Trophoblast cell (in vitro differentiated cells and primary cell): ENCODE measurements at regions not wholly inside any gene's neighbourhood (a gene's known extent, or its start where the extent isn't known, plus 50 kb on each side); places are given as distances from the start of the nearest gene placed in this dataset.

ENCODE experiments used
- DNase-seq, 2 donors: peaks; one replicate each; pipeline ENCODE4 v3.0.0-alpha.2; 2016
- H2AFZ ChIP-seq: 2 replicates; pipeline ENCODE4 v1.6.1; 2013; ENCODE audit warnings: low read length, moderate library complexity, mild to moderate bottlenecking; ENCODE audit not compliant: insufficient read depth, poor library complexity
- H2AK5ac ChIP-seq: 2 replicates; pipeline ENCODE4 v1.6.1; 2013; ENCODE audit warnings: mild to moderate bottlenecking, low read length
- H2BK120ac ChIP-seq: 2 replicates; pipeline ENCODE4 v1.6.1; 2013; ENCODE audit warnings: low read length, mild to moderate bottlenecking, moderate library complexity; ENCODE audit not compliant: insufficient read depth, poor library complexity
- H2BK12ac ChIP-seq: 2 replicates; pipeline ENCODE4 v1.6.1; 2013; ENCODE audit warnings: mild to moderate bottlenecking, low read length, moderate library complexity
- H2BK5ac ChIP-seq: 2 replicates; pipeline ENCODE4 v1.6.1; 2013; ENCODE audit warnings: low read length, low read depth, moderate library complexity, mild to moderate bottlenecking; ENCODE audit not compliant: poor library complexity
- H3K14ac ChIP-seq: 2 replicates; pipeline ENCODE4 v1.6.1; 2013; ENCODE audit warnings: mild to moderate bottlenecking, low read length
- H3K18ac ChIP-seq: 2 replicates; pipeline ENCODE4 v1.6.1; 2013; ENCODE audit warnings: mild to moderate bottlenecking, low read length
- H3K23ac ChIP-seq: 2 replicates; pipeline ENCODE4 v1.6.1; 2013; ENCODE audit warnings: low read length
- H3K27ac ChIP-seq: 2 replicates; pipeline ENCODE4 v1.5.1; 2013; ENCODE audit warnings: low read depth, mild to moderate bottlenecking, inconsistent platforms, low read length, moderate library complexity
- H3K27me3 ChIP-seq: 2 replicates; pipeline ENCODE4 v1.6.1; 2013; ENCODE audit warnings: inconsistent platforms, mild to moderate bottlenecking, low read length, moderate library complexity; ENCODE audit not compliant: insufficient read depth
- H3K36me3 ChIP-seq, 2 experiments: 1 replicate in 1 of 2; 2 replicates in 1 of 2; pipeline ENCODE4 v1.6.1; 2013; ENCODE audit warnings: low read length in 2 of 2, mild to moderate bottlenecking in 2 of 2, moderate library complexity in 1 of 2; ENCODE audit not compliant: insufficient read depth in 2 of 2, control insufficient read depth in 1 of 2
- H3K4ac ChIP-seq: 2 replicates; pipeline ENCODE4 v1.6.1; 2013; ENCODE audit warnings: low read depth, mild to moderate bottlenecking, low read length, moderate library complexity
- H3K4me1 ChIP-seq, 2 experiments: 1 replicate in 1 of 2; 2 replicates in 1 of 2; pipeline ENCODE4 v1.6.1; 2013; ENCODE audit warnings: low read length in 2 of 2, mild to moderate bottlenecking in 2 of 2, moderate library complexity in 1 of 2; ENCODE audit not compliant: insufficient read depth in 2 of 2, control insufficient read depth in 1 of 2
- H3K4me2 ChIP-seq: 2 replicates; pipeline ENCODE4 v1.6.1; 2013; ENCODE audit warnings: inconsistent platforms, mild to moderate bottlenecking, low read length, moderate library complexity
- H3K4me3 ChIP-seq: 2 replicates; pipeline ENCODE4 v1.5.1; 2013; ENCODE audit warnings: mild to moderate bottlenecking, low read depth, low read length, inconsistent platforms
- H3K79me1 ChIP-seq: one replicate; pipeline ENCODE4 v1.6.1; 2013; ENCODE audit warnings: low read length
- H3K79me2 ChIP-seq: 2 replicates; pipeline ENCODE4 v1.6.1; 2013; ENCODE audit warnings: low read length, mild to moderate bottlenecking; ENCODE audit not compliant: control insufficient read depth, insufficient read depth, poor library complexity
- H3K9ac ChIP-seq: 2 replicates; pipeline ENCODE4 v1.6.1; 2013; ENCODE audit warnings: mild to moderate bottlenecking, low read length
- H3K9me3 ChIP-seq: 2 replicates; pipeline ENCODE4 v1.6.1; 2013; ENCODE audit warnings: low read depth, mild to moderate bottlenecking, control low read depth, inconsistent platforms, low read length; ENCODE audit not compliant: insufficient read depth
- H4K12ac ChIP-seq: 2 replicates; pipeline ENCODE4 v1.6.1; 2013; ENCODE audit warnings: low read depth, mild to moderate bottlenecking, low read length, moderate library complexity
- H4K8ac ChIP-seq: 2 replicates; pipeline ENCODE4 v1.6.1; 2013; ENCODE audit warnings: low read depth, mild to moderate bottlenecking, low read length, moderate library complexity
- H4K91ac ChIP-seq: one replicate; pipeline ENCODE4 v1.6.1; 2013; ENCODE audit warnings: low read depth, mild to moderate bottlenecking, low read length, moderate library complexity
- WGBS: extraction: QIAGEN DNeasy Blood & Tissue Kit; methylation state at CpG from one replicate; pipeline ENCODE4 v1.1.7; 2013; ENCODE audit warnings: missing lambda C conversion rate; ENCODE audit not compliant: insufficient read length, insufficient coverage; ENCODE audit errors: extremely low coverage; 5-methylcytosine and 5-hydroxymethylcytosine counted together

DNA sequence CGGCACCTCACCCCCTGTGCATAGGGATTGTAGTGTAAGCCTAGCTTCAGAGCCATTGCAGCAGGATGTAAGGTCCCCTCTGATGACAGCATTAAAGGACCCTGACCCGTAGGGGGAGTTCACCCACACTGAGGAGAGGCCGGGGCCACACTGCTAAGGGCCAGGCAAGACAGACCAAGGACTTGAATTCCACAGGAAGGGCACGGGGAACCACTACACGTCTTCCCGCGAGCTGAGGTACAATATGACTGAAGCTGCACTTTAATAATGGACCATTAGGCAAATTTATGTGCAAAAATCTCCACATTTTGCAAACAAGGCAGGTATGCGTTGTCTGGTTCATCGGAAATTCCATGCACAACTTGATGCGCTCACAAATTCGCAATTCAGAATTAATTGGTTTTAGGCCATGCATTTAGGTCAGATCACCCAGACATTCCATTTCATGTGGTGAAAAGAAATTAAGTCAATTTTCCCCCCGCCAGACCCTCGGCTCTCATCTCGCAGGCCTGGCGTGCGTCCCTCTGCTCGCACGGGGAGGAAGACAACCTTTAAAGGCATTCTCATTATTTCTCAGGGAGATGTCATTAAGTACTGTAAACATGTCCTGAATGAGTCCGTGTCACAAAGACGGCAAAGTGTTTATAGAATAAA lies 111.8 kb downstream of the FOXA2 start:
- Histone ChIP-seq H4K8ac (no peak overlapping the region), H3K27me3 (no peaks in the 10 kb centered on the region), H2BK5ac (no peak overlapping the region), H3K36me3 (no peaks in the 10 kb centered on the region), H3K18ac (no peak overlapping the region), H3K79me1 (no peaks in the 10 kb centered on the region), H3K79me2 (no peaks in the 10 kb centered on the region), H4K12ac (no peak overlapping the region), H3K4ac (no peak overlapping the region), H2BK120ac (no peak overlapping the region), H3K4me1 (no peaks in the 10 kb centered on the region), H2AFZ (no peak overlapping the region), H3K23ac (no peak overlapping the region), H3K9me3 (peaks cover 1% of the 10 kb centered on the region), H2BK12ac (no peak overlapping the region), H3K9ac (no peak overlapping the region), H4K91ac (no peak overlapping the region), H3K4me2 (no peak overlapping the region), H3K14ac (no peak overlapping the region), H3K4me3 (peak overlapping the region; percentile 30), H3K27ac (no peak overlapping the region), H2AK5ac (no peak overlapping the region)
- no peak for DNase-seq
- no CpG with 5 or more reads among the region's 20 CpGs for WGBS

DNA sequence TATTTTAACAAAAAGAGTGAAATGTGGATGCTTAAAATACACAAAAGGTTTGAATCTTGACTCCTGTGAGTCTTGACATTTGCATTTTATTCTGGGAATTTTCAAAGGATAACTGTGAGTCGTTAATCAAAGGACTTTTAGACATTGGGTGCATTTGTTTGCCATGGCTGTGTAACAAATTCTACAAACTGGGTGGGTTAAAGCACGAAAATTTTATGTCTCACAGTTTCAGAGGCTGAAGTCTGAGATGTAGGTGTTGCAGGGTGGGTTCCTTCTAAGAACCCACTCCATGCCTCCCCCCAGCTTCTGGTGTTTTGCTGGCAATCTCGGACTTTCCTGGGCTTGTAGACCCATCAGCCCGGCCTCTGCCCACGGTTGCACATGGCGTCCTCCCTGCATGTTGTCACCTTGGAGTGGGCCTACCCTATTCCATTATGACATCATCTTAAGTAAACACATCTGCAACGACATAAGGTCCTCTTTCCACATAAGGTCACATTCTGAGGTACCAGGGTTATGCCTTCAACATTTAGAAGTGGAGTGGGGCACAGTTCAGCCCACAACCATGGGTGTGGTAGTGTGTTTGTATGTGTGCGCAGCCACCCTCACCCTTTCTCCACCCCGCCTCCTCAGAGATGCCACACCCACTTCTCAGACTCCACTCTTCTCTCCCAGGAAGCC lies 113.1 kb downstream of the FOXA2 start:
- Histone ChIP-seq H4K91ac (no peak overlapping the region), H3K79me1 (no peaks in the 10 kb centered on the region), H3K27me3 (no peaks in the 10 kb centered on the region), H2AFZ (no peak overlapping the region), H2BK5ac (no peak overlapping the region), H2AK5ac (no peak overlapping the region), H2BK120ac (no peak overlapping the region), H3K9ac (no peak overlapping the region), H3K4me1 (no peaks in the 10 kb centered on the region), H2BK12ac (no peak overlapping the region), H4K8ac (no peak overlapping the region), H3K9me3 (peaks cover 1% of the 10 kb centered on the region), H3K36me3 (no peaks in the 10 kb centered on the region), H4K12ac (no peak overlapping the region), H3K4me3 (no peak overlapping the region), H3K4ac (no peak overlapping the region), H3K18ac (no peak overlapping the region), H3K23ac (no peak overlapping the region), H3K4me2 (no peak overlapping the region), H3K79me2 (no peaks in the 10 kb centered on the region), H3K14ac (no peak overlapping the region), H3K27ac (no peak overlapping the region)
- no peak for DNase-seq
- no CpG with 5 or more reads among the region's 9 CpGs for WGBS

DNA sequence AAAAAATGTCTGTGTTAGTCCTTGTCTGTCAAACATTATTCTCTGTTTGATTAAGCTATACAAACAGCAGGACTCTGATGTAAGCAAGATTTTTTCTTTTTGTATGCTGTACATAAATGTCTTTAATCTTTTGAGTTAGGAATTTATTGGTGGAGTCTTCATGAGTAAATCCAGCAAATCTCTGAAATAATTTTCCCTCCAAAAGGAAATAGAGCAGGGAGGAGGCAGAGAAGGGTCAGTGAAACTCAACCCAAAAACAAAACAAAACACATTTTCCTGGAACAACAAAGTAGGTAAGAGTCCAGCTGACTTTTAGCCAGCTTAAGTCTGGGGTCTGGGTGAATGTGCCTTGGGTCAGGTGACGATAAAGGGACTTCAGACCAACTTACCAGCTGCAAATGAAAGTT lies 113.7 kb downstream of the FOXA2 start:
- no peaks in the 10 kb centered on the region for H3K79me1 ChIP-seq
- DNase-seq: no peak
- H4K8ac ChIP-seq: no peak overlapping the region
- no peak overlapping the region for H3K23ac ChIP-seq
- no peak overlapping the region for H2BK5ac ChIP-seq
- no peak overlapping the region for H3K4ac ChIP-seq
- no peak overlapping the region for H4K12ac ChIP-seq
- H3K9ac ChIP-seq: no peak overlapping the region
- H3K36me3 ChIP-seq: no peaks in the 10 kb centered on the region
- H3K4me1 ChIP-seq: no peaks in the 10 kb centered on the region
- no peak overlapping the region for H3K4me2 ChIP-seq
- H3K27me3 ChIP-seq: no peaks in the 10 kb centered on the region
- no peaks in the 10 kb centered on the region for H3K79me2 ChIP-seq
- no peak overlapping the region for H2BK120ac ChIP-seq
- no peak overlapping the region for H3K4me3 ChIP-seq
- H3K27ac ChIP-seq: no peak overlapping the region
- no peak overlapping the region for H4K91ac ChIP-seq
- no peak overlapping the region for H2BK12ac ChIP-seq
- peaks cover 1% of the 10 kb centered on the region for H3K9me3 ChIP-seq
- no peak overlapping the region for H3K14ac ChIP-seq
- H2AFZ ChIP-seq: no peak overlapping the region
- WGBS: no CpG with 5 or more reads among the region's 1 CpG
- H2AK5ac ChIP-seq: no peak overlapping the region
- H3K18ac ChIP-seq: no peak overlapping the region

DNA sequence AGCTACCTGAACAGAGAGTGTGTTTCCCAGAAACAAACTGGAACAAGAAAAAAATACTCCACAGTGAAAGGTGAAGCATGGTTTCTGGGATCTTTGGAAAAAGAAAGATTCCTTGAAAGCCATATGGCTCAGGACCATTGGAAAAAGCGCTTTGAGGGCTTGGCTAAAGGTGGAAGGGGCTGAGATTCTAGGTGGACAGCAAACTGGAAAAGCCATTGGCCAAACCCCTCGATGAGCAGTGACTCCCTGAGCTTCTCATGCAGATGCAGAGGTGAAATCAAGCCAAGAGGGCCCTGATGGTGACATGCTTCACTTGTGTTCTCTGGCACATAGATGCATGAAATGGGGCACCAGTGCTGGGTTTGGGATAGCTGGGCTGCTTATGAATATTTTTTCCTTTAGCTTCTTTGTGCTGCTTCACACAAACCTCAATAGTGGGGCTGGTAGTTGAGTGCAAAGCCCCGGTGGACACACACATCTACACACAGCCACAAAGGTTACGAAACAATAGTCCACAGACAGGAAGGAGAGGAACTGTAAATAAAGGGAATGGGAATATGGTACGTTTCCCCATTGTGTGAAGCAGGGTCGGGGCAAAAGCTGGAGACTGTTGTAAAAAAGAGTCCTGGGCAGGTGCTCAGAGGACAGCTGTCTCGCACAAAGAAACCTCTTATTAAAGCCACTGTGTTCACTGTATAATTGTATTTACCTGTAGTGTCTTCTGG lies 117.8 kb downstream of the FOXA2 start:
- H3K36me3 ChIP-seq: no peaks in the 10 kb centered on the region
- no peak overlapping the region for H3K9ac ChIP-seq
- no peaks in the 10 kb centered on the region for H3K4me1 ChIP-seq
- no peak overlapping the region for H2AFZ ChIP-seq
- H3K14ac ChIP-seq: no peak overlapping the region
- no CpG with 5 or more reads among the region's 7 CpGs for WGBS
- no peak overlapping the region for H4K91ac ChIP-seq
- H3K4ac ChIP-seq: no peak overlapping the region
- H3K27ac ChIP-seq: no peak overlapping the region
- H2BK120ac ChIP-seq: no peak overlapping the region
- no peak overlapping the region for H2AK5ac ChIP-seq
- no peaks in the 10 kb centered on the region for H3K79me2 ChIP-seq
- H3K4me2 ChIP-seq: no peak overlapping the region
- H3K18ac ChIP-seq: no peak overlapping the region
- no peak overlapping the region for H2BK12ac ChIP-seq
- H3K79me1 ChIP-seq: no peaks in the 10 kb centered on the region
- no peaks in the 10 kb centered on the region for H3K9me3 ChIP-seq
- H3K4me3 ChIP-seq: no peak overlapping the region
- no peak overlapping the region for H2BK5ac ChIP-seq
- no peak overlapping the region for H4K8ac ChIP-seq
- no peaks in the 10 kb centered on the region for H3K27me3 ChIP-seq
- H3K23ac ChIP-seq: no peak overlapping the region
- no peak overlapping the region for H4K12ac ChIP-seq
- no peak for DNase-seq
